Karpas-422 (cell line): ENCODE measurements at regions not wholly inside any gene's neighbourhood (a gene's known extent, or its start where the extent isn't known, plus 50 kb on each side); places are given as distances from the start of the nearest gene placed in this dataset.
"Not testable (repeated sequence)": the region's sequence is repeated elsewhere in the genome, so short reads cannot be mapped to it uniquely, and the experiment has no call there.

ENCODE experiments used
- DNase-seq: peaks from one replicate; pipeline ENCODE4 v3.0.0-alpha.2; 2015
- H2AFZ ChIP-seq: fragments of 200-600 bp; sonication (generic); 2 replicates; pipeline ENCODE4 v1.6.1; 2014; ENCODE audit warnings: antibody characterized with exemption, low read length, mixed read lengths
- H3K27ac ChIP-seq: fragments of 200-600 bp; sonication (generic); 2 replicates; pipeline ENCODE4 v1.5.1; 2014; ENCODE audit warnings: mild to moderate bottlenecking, low read length, moderate library complexity
- H3K27me3 ChIP-seq: fragments of 200-600 bp; sonication (generic); 2 replicates; pipeline ENCODE4 v1.6.1; 2014; ENCODE audit warnings: low read length, mixed read lengths
- H3K36me3 ChIP-seq: fragments of 200-600 bp; sonication (generic); 2 replicates; pipeline ENCODE4 v1.6.1; 2014; ENCODE audit warnings: low read length, mixed read lengths; ENCODE audit not compliant: insufficient read depth
- H3K4me1 ChIP-seq: fragments of 200-600 bp; sonication (generic); 2 replicates; pipeline ENCODE4 v1.6.1; 2014; ENCODE audit warnings: mild to moderate bottlenecking, low read length, mixed read lengths
- H3K4me2 ChIP-seq: fragments of 200-600 bp; sonication (generic); 2 replicates; pipeline ENCODE4 v1.6.1; 2014; ENCODE audit warnings: low read length, low read depth, mild to moderate bottlenecking; ENCODE audit not compliant: poor library complexity, severe bottlenecking
- H3K4me3 ChIP-seq: fragments of 200-600 bp; sonication (generic); 2 replicates; pipeline ENCODE4 v1.5.1; 2014; ENCODE audit warnings: mild to moderate bottlenecking, antibody characterized with exemption, low read length, mixed read lengths
- H3K79me2 ChIP-seq: fragments of 200-600 bp; sonication (generic); 2 replicates; pipeline ENCODE4 v1.6.1; 2014; ENCODE audit warnings: mild to moderate bottlenecking, low read length, mixed read lengths
- H3K9ac ChIP-seq: fragments of 200-600 bp; sonication (generic); 2 replicates; pipeline ENCODE4 v1.6.0; 2014; ENCODE audit warnings: low read length
- H3K9me2 ChIP-seq: fragments of 200-600 bp; sonication (generic), shearing (Covaris generic); replicated peaks from 2 replicates; pipeline ENCODE4 v1.6.0; 2014; ENCODE audit warnings: mild to moderate bottlenecking, low read length, moderate library complexity; ENCODE audit not compliant: insufficient read depth
- H3K9me3 ChIP-seq: fragments of 300-700, 200-600 bp; sonication (generic); 2 replicates; pipeline ENCODE4 v1.6.1; 2014; ENCODE audit warnings: low read length, mixed read lengths
- H4K20me1 ChIP-seq: fragments of 200-600 bp; sonication (generic); 2 replicates; pipeline ENCODE4 v1.6.1; 2014; ENCODE audit warnings: mild to moderate bottlenecking, antibody characterized with exemption, low read length, low read depth; ENCODE audit not compliant: insufficient read depth

- DNase-seq, H3K79me2 ChIP-seq, H3K27me3 ChIP-seq, H3K4me3 ChIP-seq, H3K4me2 ChIP-seq, H3K4me1 ChIP-seq, H3K36me3 ChIP-seq, H3K9me2 ChIP-seq, H2AFZ ChIP-seq, H3K9me3 ChIP-seq, H3K27ac ChIP-seq, H4K20me1 ChIP-seq, H3K9ac ChIP-seq: not testable (repeated sequence)
Observed at GRCh38 chr22:11017108-11017507, 4510.9 kb upstream of the OR11H1 start.

- DNase-seq, H3K9me3 ChIP-seq: not testable (repeated sequence)
Observed at GRCh38 chr22:11020522-11020921, 4507.5 kb upstream of the OR11H1 start.

GRCh38 chr22:11026541-11026940 lies 4501.5 kb upstream of the OR11H1 start:
- H3K27me3 ChIP-seq, H3K79me2 ChIP-seq, H3K27ac ChIP-seq, H4K20me1 ChIP-seq, H2AFZ ChIP-seq, H3K9me2 ChIP-seq, H3K9ac ChIP-seq, DNase-seq, H3K4me3 ChIP-seq, H3K36me3 ChIP-seq, H3K4me2 ChIP-seq, H3K4me1 ChIP-seq: not testable (repeated sequence)
- peaks cover 33% of the 10 kb centered on the region for H3K9me3 ChIP-seq

More at GRCh38 chr22:11020522-11020921, 4507.5 kb upstream of the OR11H1 start:
- H3K27me3 ChIP-seq, H3K9me2 ChIP-seq, H3K27ac ChIP-seq, H2AFZ ChIP-seq, H4K20me1 ChIP-seq, H3K4me1 ChIP-seq, H3K36me3 ChIP-seq, H3K4me3 ChIP-seq, H3K79me2 ChIP-seq, H3K9ac ChIP-seq, H3K4me2 ChIP-seq: not testable (repeated sequence)

- not testable (repeated sequence) for H2AFZ ChIP-seq, H4K20me1 ChIP-seq, H3K9me2 ChIP-seq, DNase-seq, H3K27me3 ChIP-seq, H3K4me1 ChIP-seq, H3K4me3 ChIP-seq, H3K79me2 ChIP-seq, H3K9ac ChIP-seq, H3K36me3 ChIP-seq, H3K27ac ChIP-seq, H3K4me2 ChIP-seq
- H3K9me3 ChIP-seq = peaks cover 37% of the 10 kb centered on the region
Observed at GRCh38 chr22:11027064-11027463, 4500.9 kb upstream of the OR11H1 start.

GRCh38 chr22:11027532-11027931 lies 4500.5 kb upstream of the OR11H1 start:
- not testable (repeated sequence) for H3K27me3 ChIP-seq, H3K79me2 ChIP-seq, H3K4me3 ChIP-seq, H3K9me2 ChIP-seq, H3K4me2 ChIP-seq, H3K36me3 ChIP-seq, H4K20me1 ChIP-seq, H3K27ac ChIP-seq, H2AFZ ChIP-seq, H3K9ac ChIP-seq, H3K4me1 ChIP-seq
- peak; percentile 39 for DNase-seq
- H3K9me3 ChIP-seq = peaks cover 38% of the 10 kb centered on the region

GRCh38 chr22:11028180-11028579 lies 4499.8 kb upstream of the OR11H1 start:
- H3K9me3 ChIP-seq = peaks cover 38% of the 10 kb centered on the region
- H4K20me1 ChIP-seq, H3K9ac ChIP-seq, H3K4me3 ChIP-seq, H3K36me3 ChIP-seq, H2AFZ ChIP-seq, H3K4me1 ChIP-seq, H3K27ac ChIP-seq, H3K9me2 ChIP-seq, H3K4me2 ChIP-seq, H3K27me3 ChIP-seq, H3K79me2 ChIP-seq: not testable (repeated sequence)
- peak; percentile 41 for DNase-seq

GRCh38 chr22:11029534-11029933 lies 4498.5 kb upstream of the OR11H1 start:
- DNase-seq = not testable (repeated sequence)
- H3K9me3 ChIP-seq = peaks cover 40% of the 10 kb centered on the region

GRCh38 chr22:11029967-11030366 lies 4498.0 kb upstream of the OR11H1 start:
- not testable (repeated sequence) for H3K36me3 ChIP-seq, DNase-seq, H3K4me3 ChIP-seq, H3K9me2 ChIP-seq, H3K9ac ChIP-seq, H3K4me1 ChIP-seq, H3K79me2 ChIP-seq, H3K27ac ChIP-seq, H3K27me3 ChIP-seq, H4K20me1 ChIP-seq, H2AFZ ChIP-seq, H3K4me2 ChIP-seq
- H3K9me3 ChIP-seq = peaks cover 45% of the 10 kb centered on the region

More at GRCh38 chr22:11029534-11029933, 4498.5 kb upstream of the OR11H1 start:
- H3K79me2 ChIP-seq, H3K36me3 ChIP-seq, H4K20me1 ChIP-seq, H3K27me3 ChIP-seq, H3K9me2 ChIP-seq, H3K4me2 ChIP-seq, H3K4me3 ChIP-seq, H3K27ac ChIP-seq, H3K4me1 ChIP-seq, H2AFZ ChIP-seq, H3K9ac ChIP-seq: not testable (repeated sequence)
